GM04503 (cell line): ENCODE measurements at regions not wholly inside any gene's neighbourhood (a gene's known extent, or its start where the extent isn't known, plus 50 kb on each side); places are given as distances from the start of the nearest gene placed in this dataset.

Experiments used
- DNase-seq: peaks from one replicate; pipeline ENCODE4 v3.0.0-alpha.2; 2012; ENCODE audit warnings: low read depth

DNA sequence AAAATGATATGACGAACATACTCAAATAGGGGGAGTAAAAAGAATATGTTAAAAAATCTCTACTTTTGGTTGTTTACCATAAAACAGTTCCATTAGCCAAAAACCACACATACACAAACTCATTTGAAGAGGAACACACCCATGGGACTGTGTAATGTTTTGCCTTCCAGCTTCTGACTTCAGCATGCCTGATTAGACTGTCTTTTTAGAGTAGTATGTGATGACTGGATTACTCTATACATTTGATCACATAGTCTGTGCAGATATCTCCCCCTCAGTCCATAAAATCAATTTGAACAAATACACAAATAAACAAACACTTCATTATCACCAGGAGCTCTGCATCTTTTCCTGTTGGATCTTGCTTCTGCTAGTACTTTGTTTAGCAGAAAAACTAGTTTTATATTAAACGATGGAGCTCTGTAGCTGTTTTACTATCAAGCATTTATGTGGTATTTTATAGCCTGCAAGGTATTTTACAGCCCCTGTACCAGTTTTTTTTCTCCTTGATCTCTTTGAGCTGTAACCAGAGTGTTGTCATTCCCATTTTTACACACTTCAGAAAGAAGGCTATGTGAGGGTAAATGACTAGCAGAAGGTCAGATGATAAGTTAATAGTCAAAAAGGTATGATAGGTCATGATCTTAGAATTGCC, 866.5 kb upstream of the MAP3K7 start:
- no peak for DNase-seq

GRCh38 chr6:91449539-91449938, 862.7 kb upstream of the MAP3K7 start:
- no peak for DNase-seq

GRCh38 chr6:91447530-91448254, 860.8 kb upstream of the MAP3K7 start:
- no peak for DNase-seq

DNA sequence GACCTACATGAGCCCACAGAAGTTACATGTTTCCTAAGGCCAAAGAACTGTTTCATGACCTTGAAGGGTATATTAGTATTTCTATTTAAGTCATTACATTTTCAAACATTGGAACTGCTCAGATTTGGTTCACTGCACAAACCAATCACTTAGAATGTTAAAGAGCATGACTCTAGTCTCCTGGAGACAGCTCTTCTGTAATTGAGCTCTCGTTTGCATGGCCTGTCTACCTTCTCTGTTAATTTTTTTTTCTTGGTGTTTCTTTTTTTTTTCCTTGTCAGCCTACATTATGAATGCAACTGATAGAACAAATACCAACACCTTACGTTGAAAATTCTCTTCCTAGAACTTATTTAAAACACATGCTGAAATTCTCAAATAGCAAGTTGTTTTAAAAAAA, 860.2 kb upstream of the MAP3K7 start:
- DNase-seq = no peak

- no peak for DNase-seq
Observed at GRCh38 chr6:91443405-91443804, 856.5 kb upstream of the MAP3K7 start.

GRCh38 chr6:91442342-91442741, 855.5 kb upstream of the MAP3K7 start:
- no peak for DNase-seq

DNA sequence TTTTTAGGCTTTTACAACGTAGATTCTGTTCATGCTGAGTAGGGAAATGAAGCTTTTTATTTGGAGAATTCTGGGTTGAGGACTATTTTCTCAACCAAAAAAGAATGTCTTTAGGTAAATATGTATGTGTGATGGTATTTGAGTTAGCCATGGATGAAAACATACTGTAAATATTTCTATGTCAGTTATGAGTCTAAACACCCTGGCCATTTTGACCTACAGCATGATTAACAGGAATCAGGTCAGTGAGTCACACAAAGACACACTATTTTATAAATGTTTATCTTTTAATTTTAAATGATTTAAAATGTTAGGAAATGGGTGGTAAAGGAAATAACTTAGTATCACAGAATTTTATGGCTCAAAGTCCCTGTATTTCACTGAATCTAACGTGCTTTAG, 851.7 kb upstream of the MAP3K7 start:
- DNase-seq = no peak

DNA sequence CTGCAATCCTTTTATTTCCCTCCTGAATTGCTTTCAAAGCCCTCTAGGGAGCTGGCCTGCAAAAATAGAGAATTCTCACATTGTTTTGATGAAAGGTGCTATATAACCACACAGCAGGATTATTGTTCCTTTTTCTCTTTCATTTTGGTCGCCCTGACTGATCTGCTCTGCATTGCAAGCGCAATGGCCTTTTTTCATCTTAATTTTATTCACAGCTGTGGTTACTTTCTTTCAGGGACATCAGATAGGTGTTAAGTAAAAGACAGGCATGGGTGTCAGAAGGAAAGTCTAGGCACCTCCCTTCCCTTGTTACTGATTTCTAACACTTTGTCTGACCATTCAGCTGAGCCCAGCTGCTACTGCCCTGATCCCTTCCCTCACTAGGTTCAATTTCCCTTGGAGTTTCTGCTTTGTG, 850.5 kb upstream of the MAP3K7 start:
- no peak for DNase-seq

DNA sequence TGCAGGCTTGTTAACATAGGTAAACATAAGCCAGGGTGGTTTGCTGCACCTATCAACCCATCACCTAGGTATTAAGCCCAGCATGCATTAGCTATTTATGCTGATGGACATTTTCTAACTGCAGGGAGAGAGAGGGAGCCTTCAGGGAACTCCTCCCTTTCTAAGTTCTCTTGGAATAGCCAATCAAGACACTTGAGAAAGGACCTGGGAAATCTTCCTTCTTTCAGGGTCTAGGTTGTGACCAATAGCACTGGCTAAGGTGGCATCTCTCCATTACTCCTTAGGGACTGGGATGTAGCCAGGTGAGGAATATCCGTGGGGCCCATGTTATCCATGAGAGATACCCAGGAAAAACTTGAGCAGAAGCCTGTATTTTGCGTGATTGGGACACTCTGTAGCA, 849.6 kb upstream of the MAP3K7 start:
- no peak for DNase-seq

- DNase-seq = no peak
Observed at GRCh38 chr6:91435630-91436029, 848.8 kb upstream of the MAP3K7 start.

DNA sequence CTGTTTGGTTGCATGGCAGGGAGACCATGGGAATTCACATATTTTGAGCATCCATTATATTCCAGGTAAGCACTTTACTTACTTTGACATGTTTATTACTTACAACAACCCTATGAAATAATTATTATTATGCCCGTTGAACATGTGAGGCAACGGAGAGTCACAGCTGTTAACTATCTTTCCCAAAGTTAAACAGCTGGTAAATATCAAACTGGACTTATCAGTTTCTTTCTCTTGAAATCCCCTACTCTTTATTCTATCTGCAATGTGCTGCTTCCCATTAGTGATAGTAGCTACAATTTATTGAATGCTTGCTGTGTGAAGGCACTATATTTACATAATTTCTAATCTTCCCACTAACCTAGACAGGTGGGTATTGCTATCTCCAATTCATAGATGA, 847.7 kb upstream of the MAP3K7 start:
- no peak for DNase-seq

- DNase-seq = no peak
Observed at GRCh38 chr6:91433660-91434534, 847.0 kb upstream of the MAP3K7 start.

DNA sequence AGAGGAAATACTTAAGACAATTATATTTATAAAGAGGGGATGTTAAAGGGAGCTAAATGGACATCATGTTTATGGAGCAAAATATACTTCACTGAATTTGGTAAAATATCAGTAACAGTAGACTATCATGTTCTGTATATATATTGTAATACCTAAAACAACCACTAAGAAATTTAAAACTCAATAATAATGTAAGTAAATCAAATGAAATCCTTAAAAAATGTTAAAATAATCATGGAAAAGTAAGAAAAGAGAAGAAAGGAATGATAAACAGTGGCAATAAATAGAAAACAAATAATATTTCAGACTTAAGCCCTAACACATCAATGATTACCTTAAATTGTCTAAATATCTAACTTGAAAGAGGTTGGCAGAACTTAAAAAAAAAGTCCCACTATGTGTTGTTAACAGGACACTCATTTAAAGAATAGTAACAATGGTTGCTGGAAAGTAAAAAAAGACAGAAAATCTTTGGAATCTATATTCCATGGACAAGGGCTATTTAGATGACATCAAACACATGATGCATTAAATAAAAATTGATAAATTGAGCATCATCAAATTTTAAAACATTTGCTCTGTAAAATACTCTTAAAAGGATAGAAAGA, 842.2 kb upstream of the MAP3K7 start:
- DNase-seq = no peak

DNA sequence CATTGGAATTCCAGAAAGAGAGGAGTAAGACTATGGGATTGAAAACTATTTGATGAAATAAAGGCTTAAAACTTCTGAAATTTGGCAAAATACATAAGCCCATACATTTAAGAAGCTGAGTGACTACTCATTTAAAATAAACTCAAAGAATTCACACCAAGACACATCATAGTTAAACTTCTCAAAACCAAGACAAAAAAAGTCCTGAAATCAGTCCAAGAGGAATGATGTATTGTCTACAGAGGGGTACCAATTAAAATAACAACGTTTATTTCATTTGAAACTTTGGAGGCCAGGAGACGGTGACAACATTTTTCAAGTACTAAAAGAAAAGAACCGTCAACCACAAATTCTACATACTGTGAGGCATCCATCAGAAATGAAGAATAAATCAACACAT, 841.4 kb upstream of the MAP3K7 start:
- no peak for DNase-seq

- no peak for DNase-seq
Observed at GRCh38 chr6:91420243-91420642, 833.4 kb upstream of the MAP3K7 start.

- no peak for DNase-seq
Observed at GRCh38 chr6:91415031-91415605, 828.2 kb upstream of the MAP3K7 start.

GRCh38 chr6:91412532-91412931, 825.7 kb upstream of the MAP3K7 start:
- no peak for DNase-seq

DNA sequence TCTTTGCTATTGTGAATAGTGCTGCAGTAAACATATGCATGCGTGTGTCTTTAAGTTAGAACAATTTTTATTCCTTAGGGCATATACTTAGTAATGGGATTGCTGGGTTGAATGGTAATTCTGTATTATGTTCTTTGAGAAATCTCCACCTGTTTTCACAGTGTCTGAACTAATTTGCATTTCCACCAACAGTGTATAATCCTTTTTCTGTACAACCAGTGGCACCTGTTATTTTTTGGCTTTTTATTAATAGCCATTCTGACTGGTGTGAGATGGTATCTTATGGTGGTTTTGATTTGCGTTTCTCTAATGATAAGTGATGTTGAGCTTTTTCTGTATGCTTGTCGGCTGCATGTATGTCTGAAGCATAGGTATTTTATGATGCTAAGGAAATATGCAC, 820.8 kb upstream of the MAP3K7 start:
- no peak for DNase-seq

GRCh38 chr6:91392951-91393350, 806.1 kb upstream of the MAP3K7 start:
- no peak for DNase-seq

DNA sequence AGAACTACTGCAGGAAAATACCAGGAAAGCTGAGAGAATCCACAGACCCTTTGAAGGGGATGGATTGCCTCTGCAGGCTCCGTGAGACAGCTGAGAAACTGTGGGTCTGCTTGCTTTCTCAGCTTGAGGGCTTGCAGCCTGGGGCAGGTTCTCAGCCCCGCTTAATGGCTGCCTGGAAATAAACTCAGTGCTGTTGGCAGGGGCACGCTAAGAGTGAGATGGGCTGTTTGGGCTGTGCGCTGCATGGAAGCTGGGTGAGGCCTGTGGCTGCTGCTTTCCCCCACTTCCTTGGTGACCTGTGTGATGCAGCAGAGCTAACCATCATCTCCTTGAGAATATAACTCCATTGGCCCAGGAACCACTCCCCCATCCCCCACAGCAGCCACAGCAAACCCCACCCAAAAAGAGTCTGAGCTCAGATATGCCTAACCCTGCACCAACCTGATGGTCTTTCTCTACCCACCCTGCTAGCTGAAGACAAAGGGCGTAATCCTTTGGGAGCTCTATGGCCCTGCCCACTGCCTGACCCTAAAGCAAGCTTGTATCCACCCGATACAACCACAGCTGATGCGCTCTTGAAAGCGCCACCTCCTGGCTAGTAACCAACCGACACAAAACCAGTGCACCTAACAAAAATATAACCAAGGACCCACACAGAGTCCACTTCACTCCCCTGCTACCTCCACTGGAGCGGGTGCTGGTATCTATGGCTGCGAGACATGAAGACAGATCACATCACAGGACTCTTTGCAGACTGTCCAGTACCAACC, 800.6 kb upstream of the MAP3K7 start:
- DNase-seq = no peak

GRCh38 chr6:91386204-91386603, 799.3 kb upstream of the MAP3K7 start:
- no peak for DNase-seq
